GM12891 (cell line): ENCODE measurements at regions not wholly inside any gene's neighbourhood (a gene's known extent, or its start where the extent isn't known, plus 50 kb on each side); places are given as distances from the start of the nearest gene placed in this dataset.

Experiments used
- POLR2A ChIP-seq: IDR thresholded peaks from 2 replicates; pipeline ENCODE4 v1.6.1; 2011; ENCODE audit warnings: low read depth, low read length, control low read depth
- POU2F2 ChIP-seq: IDR thresholded peaks from 2 replicates; pipeline ENCODE4 v1.6.1; 2011; ENCODE audit warnings: low read depth, mild to moderate bottlenecking, control low read depth, low read length, moderate library complexity
- TAF1 ChIP-seq: IDR thresholded peaks from 2 replicates; pipeline ENCODE4 v1.6.1; 2011; ENCODE audit warnings: low read depth, low read length, control low read depth

DNA sequence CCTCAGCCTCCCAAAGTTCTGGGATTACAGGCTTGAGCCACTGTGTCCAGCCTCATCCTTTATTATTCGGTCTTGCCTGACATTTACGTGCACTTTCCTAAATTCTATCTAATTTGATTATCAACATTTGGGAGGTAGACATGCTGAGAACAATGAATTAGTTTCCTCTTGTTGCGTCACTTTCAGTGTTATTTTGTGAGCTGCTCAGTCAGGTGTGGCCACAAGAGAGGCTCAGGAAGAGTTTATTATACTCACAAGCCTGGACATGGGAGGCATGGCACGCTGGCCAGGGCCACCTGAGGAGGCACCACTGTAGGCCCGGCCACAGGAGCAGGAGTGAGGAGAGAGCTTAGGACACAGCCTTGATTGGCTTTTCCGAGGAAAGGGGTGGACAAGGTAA is 59.7 kb upstream of the RBFOX2 start:
- TF ChIP-seq POLR2A, result no peak
- no peak for TF ChIP-seq TAF1
- TF ChIP-seq POU2F2, result no peak
